CD4-positive, alpha-beta T cell treated with Interleukin-4 for 1 hour (primary cell): ENCODE measurements at regions not wholly inside any gene's neighbourhood (a gene's known extent, or its start where the extent isn't known, plus 50 kb on each side); places are given as distances from the start of the nearest gene placed in this dataset.
"Not testable (repeated sequence)": the region's sequence is repeated elsewhere in the genome, so short reads cannot be mapped to it uniquely, and the experiment has no call there.

Experiments used
- DNase-seq, 2 donors: peaks; one replicate each; pipeline ENCODE4 v3.0.0-alpha.2; 2020 to 2022

DNA sequence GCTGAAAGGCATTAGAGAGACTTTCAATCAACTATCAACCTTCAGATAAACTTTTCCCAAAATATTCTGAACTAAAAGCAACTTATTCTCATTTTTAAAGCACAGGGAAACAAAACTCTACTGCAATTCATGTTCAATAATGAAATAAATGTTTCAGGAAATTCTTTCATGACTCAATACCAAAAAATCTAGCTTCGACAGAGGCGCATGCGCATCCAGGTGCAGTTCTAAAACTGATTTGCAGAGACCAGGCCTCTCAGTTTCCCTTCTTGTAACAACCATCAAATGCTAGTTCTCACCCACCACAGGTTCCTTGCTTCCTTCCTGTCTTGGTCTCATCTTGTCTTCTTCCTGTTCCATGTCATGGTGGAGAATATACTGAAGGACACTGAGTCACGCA lies 55.3 kb upstream of the NRBF2 start:
- DNase-seq, result no peak

DNA sequence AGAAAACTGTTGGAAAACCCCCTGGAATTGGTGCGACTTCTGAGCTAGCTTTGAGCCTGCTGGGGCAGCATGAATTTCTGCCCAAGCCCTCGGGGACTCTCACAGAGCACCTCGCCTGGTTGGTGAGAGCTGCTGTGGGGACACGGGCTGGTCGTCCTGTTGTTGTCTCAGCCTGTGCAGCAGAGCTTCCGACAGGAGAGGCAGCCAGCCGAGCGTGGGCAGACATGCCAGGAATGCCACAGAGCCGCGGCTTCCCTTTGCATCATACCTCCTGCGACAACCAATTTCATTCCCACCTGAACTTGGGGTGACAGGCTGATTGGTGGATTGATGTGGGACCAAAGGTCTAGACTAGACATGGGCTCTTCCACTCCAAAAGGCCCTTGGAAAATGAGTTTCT lies 60.2 kb upstream of the NRBF2 start:
- no peak for DNase-seq

DNA sequence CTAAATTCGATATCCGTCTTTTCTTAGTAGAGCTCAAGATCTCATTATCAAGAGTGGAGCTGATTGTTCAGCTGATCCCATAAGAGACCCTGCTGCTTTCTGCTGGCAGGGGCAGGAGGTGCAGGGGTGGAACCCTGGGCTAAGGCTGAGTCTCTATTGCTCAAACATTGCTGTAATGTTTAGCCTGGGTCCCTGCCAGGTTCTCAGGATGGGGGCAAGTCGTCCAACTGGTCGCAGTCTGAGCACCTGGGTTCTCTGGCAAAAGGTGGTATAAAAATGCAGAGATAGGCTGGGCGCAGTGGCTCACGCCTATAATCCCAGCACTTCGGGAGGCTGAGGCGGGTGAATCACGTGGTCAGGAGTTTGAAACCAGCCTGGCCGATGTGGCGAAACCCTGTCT lies 62.0 kb upstream of the NRBF2 start:
- no peak for DNase-seq

GRCh38 chr10:63069318-63069717 lies 63.8 kb upstream of the NRBF2 start:
- no peak for DNase-seq

- no peak for DNase-seq
These were observed 64.9 kb upstream of the NRBF2 start for GRCh38 chr10:63068246-63068645.

DNA sequence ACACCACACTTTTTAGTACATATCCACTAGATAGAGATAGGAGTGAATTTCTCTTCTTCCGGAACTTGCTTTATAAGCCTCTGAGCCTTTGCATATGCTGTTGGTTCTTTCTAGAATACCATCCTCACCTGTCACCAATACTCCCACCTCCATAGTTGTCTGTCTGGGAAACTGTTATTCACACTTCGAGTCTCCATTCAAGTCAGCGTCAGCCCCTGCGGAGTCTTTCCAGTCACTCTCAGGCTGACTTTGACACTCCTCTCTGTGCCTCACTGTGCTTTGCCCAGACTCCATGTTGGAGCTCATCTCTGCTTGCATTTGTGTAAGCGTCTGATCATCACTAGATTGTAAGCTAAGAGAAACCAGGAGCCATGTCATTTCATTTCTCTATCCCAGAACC lies 66.5 kb upstream of the NRBF2 start:
- no peak for DNase-seq

DNA sequence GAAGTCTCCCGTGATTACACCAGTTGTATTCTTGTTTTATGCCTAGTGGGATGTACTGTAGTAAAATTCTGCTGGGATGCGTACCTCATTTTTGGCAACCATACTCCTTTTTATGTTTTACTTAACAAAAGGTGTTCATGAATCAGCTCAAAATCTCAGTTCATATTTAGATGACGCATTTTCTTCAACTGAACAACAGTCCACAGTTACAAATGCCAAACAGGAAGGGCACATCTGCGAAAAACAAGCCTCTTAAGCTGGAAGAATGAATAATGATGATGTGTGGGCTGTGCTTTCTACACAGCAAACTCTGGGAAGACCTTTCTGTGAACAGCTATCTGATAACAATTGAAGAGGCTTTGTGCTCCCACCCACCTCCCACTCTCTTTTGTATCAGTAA lies 68.4 kb upstream of the NRBF2 start:
- no peak for DNase-seq

DNA sequence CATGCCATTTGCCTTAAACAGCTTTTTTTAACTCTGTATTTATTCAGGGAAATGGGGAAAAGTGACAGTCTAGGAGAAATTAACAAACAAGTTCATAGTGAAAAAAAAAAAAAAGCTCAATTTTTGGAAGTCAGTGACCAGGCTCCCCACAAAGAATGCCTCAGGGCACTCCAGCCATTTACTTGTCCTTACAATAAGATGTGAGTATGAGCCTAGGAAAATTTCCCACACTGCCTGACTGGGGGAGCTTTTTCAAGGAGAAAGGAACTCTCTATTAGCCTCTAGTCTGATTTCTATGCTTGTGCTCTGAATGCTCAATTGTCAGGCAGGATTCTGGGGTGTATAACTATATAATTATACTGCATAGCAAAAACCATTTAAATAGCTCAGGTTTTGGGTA lies 74.9 kb upstream of the NRBF2 start:
- no peak for DNase-seq

DNA sequence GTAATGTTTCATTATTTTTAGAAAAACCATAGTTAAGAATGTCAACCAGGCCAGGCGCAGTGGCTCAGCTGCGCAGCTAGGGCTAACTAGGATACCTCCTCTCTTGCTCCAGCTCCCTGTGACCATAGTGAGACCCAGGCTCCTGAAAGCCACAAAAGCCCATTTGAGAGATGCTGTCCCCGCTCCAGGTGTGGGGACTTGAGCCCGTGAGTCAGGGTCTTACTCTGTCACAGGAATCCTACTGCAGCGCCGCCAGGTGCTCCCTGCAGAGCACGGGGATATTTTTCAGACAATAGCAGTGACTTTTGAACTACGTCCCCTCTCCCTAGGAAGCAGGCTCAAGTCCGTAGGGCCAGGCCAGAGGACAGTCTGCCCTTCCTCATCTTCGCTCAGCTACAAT lies 75.6 kb upstream of the NRBF2 start:
- no peak for DNase-seq

DNA sequence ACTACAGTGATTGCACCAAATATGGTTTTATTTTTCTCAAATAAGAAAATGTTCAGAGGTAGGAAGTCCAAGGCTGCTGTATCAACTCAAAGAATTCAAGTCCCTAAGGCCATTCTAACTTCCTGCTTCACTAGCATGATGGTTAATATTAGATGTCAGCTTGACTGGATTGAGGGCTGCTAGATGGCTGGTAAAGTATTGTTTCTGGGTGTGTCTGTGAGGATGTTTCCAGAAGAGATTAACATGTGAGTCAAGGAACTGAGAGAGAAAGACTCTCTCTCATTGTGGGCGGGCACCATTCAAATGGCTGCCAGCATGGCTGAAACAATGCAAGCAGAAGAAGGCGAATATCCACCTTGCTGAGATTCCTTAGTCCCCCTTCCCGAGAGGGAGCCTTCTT lies 77.4 kb upstream of the NRBF2 start:
- no peak for DNase-seq

DNA sequence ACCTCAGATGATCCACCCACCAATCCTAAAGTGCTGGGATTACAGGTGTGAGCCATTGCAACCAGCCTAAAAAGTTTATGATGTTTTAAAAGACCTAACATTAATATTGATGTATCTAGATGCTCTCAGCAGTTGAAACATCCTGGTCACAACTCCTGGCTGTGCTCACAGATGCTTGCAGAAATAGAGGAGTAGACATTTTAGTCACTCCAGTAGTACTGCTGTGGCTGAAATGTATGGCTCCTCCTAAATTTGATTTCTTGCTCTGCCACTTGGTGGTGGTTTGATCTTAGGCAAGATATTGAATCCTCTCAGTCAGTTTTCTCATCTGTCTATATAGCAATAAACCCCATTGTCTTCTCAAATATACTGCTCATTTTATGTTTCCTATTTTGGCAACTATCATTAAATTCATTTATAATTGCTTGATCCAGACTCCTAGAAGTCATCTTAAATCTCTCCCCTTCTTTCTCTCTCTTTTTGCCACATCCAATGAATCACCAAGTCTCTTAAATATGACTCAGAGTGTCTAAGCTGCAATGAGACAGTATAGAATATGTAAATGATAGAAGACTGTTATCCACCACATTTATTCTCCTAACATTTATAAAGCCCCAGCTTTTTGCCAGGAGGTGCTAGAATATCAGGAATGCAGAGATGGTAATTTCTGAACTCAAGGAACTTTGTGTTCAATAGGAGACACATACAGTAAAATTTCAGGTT lies 78.1 kb upstream of the NRBF2 start:
- DNase-seq, result no peak

- no peak for DNase-seq
These were observed 81.0 kb upstream of the NRBF2 start for GRCh38 chr10:63052083-63052482.

DNA sequence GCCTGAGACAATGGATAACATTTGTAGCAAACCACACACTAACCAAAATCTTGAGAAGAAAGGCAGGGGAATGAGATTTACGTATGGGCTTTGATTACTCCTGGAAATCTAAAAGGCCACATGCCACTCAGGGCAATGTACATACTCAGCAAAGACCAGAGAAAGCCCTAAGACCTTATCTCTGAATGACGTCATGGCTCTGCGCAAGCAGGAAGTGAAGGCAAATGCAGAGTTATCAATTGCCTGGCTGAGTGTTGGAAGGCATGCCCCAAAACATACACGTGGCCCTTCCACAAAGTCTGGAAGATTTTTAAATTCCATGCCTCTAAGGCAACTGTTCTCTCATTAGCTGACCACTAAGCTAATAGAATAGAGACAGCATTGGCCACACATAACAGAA lies 90.9 kb upstream of the NRBF2 start:
- no peak for DNase-seq

- not testable (repeated sequence) for DNase-seq
These were observed 99.4 kb upstream of the NRBF2 start for GRCh38 chr10:63033616-63034185.

GRCh38 chr10:63030536-63030935 lies 102.6 kb upstream of the NRBF2 start:
- DNase-seq, result no peak

GRCh38 chr10:63027531-63027930 lies 105.6 kb upstream of the NRBF2 start:
- DNase-seq, result no peak

- no peak for DNase-seq
These were observed 111.9 kb upstream of the NRBF2 start for GRCh38 chr10:63021225-63021624.

DNA sequence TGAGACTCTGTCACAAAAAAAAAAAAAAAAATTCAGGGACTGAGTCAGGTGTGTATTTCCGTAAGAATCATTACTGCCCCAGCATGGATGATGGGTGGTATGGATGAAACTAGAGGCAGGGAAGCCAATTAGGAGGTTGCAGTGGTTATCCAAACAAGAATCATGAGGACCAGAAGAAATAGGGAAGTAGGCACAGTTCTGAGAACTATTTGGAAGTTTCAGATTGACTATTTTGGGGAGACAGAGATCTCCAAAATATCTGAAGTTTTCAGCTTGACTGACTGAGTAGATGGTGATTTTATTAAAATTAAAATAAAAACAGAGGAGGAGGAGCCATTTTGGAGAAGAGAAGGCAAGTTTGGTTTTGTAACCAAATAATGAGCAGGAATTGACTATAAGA lies 119.4 kb upstream of the NRBF2 start:
- no peak for DNase-seq

GRCh38 chr10:63012623-63013022 lies 120.5 kb upstream of the NRBF2 start:
- DNase-seq, result no peak

DNA sequence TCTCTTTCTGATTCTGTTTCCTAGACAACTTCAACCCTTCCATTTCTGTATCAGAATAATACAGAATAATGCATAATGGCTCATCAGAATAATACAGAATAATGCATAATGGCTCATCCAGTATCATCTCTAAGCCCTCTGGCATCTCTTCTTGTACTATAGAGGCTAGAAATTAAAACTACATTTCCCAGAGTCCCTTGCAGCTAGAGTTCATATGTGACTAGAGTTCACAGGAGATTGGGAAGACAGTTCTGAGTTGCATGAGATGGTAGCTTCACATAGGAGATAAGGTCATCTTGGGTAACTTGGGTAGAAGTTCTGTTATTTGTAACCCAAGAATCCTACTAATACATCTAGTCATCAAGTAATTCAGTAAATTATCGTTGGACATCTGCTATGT lies 122.9 kb upstream of the NRBF2 start:
- no peak for DNase-seq

DNA sequence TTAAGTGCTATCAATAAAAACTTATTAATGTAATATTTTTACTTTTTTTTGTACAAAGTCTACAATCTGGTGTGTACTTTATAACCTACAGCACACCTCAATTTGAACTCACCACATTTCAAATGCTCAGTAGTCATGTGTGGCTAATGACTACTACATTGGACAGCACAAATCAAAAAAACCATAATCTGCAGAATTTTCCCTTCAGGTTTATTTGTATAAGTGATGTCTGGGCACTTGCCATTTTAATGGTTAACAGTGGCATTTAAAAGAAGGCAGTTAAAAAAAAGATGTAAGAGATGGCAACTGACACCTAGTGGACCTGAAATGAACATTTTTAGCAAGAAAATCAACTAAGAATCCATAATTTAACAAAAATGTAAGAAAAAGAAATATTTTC lies 124.6 kb upstream of the NRBF2 start:
- DNase-seq, result no peak

DNA sequence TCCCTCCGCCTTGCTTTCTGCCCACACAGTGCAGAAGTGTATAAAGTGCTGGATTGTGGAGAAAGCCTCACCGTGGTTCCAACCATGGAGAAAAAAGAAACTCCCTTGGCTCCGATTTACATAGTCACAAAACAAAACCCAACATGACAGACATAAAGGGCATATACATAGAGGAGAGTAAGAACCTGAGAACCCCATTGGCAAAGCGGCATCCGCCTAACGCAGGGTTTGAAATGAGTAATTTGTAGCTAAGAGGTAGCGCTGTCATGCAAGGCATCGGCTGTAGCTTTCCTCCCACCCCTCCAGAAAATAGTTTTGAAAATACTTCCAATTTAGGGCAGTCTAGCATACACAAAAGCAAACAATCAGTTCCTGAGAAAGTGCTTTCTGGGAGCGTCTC lies 126.0 kb upstream of the NRBF2 start:
- DNase-seq, result no peak

DNA sequence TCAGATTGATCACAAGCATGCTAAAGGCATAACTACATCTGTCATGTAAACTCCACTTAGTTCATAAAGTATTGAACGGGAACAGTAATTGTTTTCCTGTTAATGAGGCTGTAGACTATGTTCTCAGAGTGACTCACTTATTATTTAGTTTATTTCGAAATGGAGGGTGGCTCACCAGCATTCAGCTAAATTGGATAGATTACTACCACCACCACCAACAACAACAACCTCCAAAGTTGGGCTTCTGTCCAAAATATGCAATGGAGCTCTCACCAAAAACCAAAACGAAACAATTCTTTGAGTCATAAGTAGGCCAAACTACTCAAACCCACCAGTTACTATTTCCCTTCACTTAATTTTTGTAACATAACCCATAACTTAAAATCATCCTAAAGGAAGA lies 127.9 kb upstream of the NRBF2 start:
- no peak for DNase-seq

GRCh38 chr10:63003816-63004453 lies 129.2 kb upstream of the NRBF2 start:
- DNase-seq, result peak in 1 of 2 donors; percentile 26

DNA sequence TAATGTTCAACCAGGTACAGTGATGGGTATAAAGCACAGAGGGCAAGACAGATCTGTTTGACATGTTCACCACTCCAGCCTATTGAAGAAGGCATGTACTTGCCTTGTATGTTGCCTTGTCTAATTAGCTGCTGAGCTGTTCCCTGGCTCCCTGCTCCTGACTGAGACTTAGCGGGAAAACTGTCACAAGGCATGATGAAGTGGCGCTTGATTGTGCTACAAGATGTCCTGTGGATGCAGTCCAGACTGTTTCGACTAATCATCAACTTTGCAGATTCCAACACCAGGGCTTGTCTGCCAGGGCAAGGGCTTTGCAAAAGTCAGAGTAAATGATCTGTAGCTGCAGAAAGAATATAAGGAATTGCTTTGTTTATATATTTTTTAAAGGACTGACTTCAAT lies 136.2 kb upstream of the NRBF2 start:
- DNase-seq, result no peak
